Breast epithelium (tissue), 3 donors: ENCODE measurements at regions not wholly inside any gene's neighbourhood (a gene's known extent, or its start where the extent isn't known, plus 50 kb on each side); places are given as distances from the start of the nearest gene placed in this dataset.

Experiments
- CTCF ChIP-seq, 3 donors: fragments of 450-650 bp; IDR thresholded peaks; one replicate each; pipeline ENCODE4 v1.5.1; 2016 to 2017; ENCODE audit warnings: antibody characterized with exemption in 3 of 3, mild to moderate bottlenecking in 3 of 3, moderate library complexity in 3 of 3
- POLR2A ChIP-seq: fragments of 450-650 bp; IDR thresholded peaks from one replicate; pipeline ENCODE4 v1.6.1; 2016; ENCODE audit warnings: antibody characterized with exemption, mild to moderate bottlenecking, moderate library complexity
- POLR2AphosphoS5 ChIP-seq, 3 donors: sonication (generic); formaldehyde crosslinking; IDR thresholded peaks; one replicate each; pipeline ENCODE4 v1.6.1; 2017; ENCODE audit warnings: antibody characterized with exemption in 3 of 3

GRCh38 chr16:62814891-62815290 is 778.7 kb upstream of the CDH8 start:
- TF ChIP-seq CTCF (IDR thresholded peaks at IDR 0.05) (no peak), POLR2AphosphoS5 (IDR thresholded peaks at IDR 0.05) (no peak), POLR2A (no peak)
